Stimulated activated CD4-positive, alpha-beta T cell treated with anti-CD3 and anti-CD28 coated beads, TNF-alpha, amount 100 ng/mL, for 24 hours (primary cell): ENCODE measurements at regions not wholly inside any gene's neighbourhood (a gene's known extent, or its start where the extent isn't known, plus 50 kb on each side); places are given as distances from the start of the nearest gene placed in this dataset.

Experiments
- DNase-seq, 3 experiments: peaks; one replicate each; pipeline ENCODE4 v3.0.0-alpha.2; 2020; ENCODE audit warnings: low read depth in 3 of 3

DNA sequence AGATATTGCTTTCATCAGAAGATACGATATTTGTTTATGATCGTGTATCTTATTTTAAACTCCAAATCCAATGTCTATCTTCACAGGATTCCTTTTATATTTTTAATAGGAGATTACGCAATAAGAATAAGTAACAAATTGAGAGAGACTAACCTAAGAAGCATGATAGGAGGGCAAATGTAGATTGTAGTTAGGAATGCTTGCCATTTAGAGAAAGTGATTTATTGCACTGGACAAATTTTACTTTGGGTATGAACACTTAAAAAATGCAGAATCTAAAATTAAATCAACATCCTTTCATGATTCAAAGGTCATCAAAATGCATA, 563.4 kb upstream of the POU3F3 start:
- DNase-seq, result no peak

GRCh38 chr2:104312684-104313083, 541.2 kb upstream of the POU3F3 start:
- no peak for DNase-seq

- no peak for DNase-seq
These were observed 535.8 kb upstream of the POU3F3 start for GRCh38 chr2:104318001-104318665.

DNA sequence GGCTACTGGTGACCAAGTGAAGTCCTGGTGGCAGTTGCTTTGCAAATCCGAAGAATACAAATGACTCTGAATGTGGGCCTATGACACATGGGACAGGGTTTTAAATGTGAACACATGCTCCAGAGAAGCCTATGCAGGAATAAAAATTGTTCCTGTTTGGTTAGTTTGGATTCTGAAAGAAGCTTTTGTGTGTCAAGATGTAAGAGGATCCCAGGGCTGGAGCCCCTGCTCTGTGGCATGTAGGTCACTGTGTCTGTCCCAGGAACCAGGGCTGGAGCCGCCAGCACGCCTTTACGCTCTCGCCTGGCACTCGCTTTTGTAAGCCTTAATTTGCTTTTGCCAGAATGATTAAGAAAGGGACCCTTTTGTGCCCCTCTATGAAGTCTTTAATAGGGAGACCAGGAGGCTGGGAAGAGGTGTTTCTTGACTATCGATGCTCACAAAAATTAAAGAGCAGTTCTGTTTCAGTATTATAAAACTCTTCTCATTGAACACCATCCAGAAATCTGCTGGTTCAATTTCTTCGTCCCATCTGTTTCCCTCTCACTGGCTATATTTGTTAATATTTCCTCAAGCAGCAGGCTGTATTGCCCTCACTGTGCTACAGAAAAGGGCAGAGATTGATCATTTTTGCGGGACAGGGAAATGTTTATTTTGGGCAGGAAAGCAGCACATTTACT, 532.7 kb upstream of the POU3F3 start:
- no peak for DNase-seq

- DNase-seq, result no peak
These were observed 532.0 kb upstream of the POU3F3 start for GRCh38 chr2:104321796-104322349.

DNA sequence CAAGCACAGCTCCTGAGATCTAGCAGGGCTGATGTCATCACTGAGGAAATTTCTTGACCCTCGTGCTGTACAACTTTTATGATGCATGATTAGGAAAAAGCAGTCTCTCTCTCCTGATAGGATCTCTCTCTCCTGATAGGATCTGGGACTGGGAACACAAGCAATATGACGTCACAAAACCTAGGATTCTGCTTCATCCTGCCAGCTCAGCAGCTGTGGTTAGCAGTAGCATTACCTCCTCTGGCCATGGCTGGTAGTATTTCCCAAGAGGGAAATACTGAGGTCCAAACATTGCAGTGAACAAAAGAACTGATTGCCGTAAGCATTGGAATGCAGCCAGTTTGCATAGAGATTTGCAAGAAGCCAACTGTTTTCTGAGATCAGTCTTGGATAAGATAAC, 521.2 kb upstream of the POU3F3 start:
- no peak for DNase-seq

GRCh38 chr2:104337869-104338268, 516.0 kb upstream of the POU3F3 start:
- no peak for DNase-seq

- DNase-seq, result no peak
These were observed 513.8 kb upstream of the POU3F3 start for GRCh38 chr2:104340162-104340561.

DNA sequence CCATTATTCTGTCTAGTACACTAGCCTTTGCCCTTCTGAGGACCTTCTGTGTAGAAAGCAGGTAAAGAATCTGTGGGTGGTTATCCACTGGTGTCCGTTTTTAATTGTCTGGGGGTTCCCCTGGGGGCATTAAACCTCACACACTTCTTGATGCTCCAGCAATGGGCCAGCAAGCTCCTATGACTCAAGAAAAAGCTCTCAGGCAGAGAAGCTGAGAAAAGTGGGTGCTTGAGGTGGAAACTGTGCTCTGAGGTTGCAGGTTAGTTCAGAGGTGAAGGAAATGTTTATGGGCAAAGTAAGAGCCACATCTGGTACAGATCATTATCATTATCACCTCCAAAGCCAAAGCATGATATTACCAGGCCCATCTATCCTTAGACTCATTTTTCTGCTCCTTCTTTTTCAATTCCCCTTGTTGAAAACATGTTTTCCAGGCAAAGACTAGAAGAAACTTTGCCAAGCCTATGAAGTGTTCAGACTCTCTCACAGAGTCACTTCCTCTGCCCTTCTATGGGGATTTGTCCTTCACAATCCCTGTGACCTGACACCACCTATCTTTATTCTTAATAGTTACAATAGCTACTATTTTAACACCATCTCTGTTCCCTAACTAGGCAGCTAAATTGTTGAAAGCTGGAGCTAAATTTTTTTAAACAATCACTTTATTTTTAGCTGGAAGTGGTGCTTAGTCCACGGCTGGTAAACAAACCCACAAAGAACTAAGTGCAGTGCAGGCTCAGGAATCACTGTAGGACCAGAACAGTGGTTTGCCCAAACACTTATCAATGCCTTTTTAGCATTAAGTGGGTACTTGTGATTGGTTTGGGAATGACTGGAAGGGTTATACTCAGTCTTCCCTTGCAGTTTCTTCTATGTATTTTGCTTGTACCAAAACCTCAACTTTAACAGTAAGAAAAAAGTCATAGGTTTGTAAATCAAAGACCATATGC, 512.8 kb upstream of the POU3F3 start:
- DNase-seq, result no peak

GRCh38 chr2:104344306-104344705, 509.6 kb upstream of the POU3F3 start:
- DNase-seq, result no peak

- no peak for DNase-seq
These were observed 508.9 kb upstream of the POU3F3 start for GRCh38 chr2:104344985-104345384.

GRCh38 chr2:104358122-104358521, 495.8 kb upstream of the POU3F3 start:
- DNase-seq, result no peak

DNA sequence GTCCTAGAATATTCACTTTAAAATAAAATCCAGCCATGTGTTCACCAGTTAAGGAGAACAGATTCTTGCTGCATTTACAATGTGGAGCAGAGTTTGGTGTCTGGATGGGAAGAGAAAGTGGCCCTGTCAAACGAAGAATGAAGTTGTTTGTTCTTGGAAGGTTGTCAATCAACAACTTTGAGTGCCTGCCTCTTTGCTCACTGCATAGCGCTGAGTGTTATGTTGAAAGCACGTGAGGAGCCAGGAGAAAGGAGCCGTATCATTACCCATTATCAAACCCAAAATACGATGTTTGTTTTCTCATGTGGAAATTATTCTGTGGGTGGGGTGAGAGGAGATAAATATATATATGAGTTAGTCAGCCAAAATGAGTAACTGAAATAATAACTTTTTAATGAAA, 492.5 kb upstream of the POU3F3 start:
- DNase-seq, result no peak

DNA sequence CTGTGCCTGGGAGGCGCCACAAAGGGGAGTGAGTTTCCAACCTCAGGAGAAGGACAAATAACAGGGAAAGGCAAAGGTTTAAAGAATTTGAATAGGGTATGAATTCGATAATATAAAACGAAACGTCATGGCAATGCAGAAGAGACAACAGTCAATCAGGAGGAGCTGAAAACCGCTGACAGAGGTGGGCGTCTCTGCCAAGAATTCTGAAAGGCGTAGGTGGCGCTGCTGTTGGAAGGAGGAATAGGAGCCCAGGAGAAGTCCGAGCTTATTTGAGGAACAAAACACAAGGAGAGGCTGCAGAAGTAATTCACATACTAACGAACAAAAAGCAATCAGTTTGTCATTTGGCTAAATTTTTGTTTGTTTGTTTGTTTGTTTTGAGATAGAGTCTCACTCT, 485.8 kb upstream of the POU3F3 start:
- DNase-seq, result no peak

DNA sequence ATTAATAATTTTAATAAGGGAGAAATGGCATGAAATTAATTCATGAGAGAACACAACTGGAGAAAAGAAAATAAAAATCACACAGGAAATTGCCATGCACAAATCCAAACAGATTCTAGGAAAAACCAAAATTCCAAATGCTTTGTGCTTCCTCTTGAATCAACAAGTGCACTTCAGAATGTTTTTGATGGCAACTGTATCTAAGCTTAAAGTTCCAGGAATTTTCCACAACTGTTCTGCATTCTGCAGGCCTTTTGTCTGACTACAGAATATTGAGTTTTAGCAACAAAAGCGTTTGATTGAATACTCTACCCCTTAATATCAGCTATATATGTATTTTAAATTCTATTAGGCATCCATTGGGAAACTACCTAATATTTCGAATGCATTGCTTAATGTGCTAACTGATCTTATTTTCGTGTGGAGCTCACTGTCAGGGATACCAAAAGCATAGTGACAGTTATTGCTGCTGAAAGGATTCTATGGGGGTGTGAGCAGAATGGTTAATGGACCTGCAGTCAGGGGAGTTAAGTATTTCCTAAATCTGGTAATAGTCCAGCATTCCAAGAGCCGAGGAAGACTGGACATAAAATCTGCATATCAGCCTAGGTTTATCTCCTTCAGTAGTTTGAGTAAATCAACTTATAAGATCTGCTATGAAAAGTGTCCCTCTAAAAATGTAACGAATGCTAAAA, 482.7 kb upstream of the POU3F3 start:
- no peak for DNase-seq

DNA sequence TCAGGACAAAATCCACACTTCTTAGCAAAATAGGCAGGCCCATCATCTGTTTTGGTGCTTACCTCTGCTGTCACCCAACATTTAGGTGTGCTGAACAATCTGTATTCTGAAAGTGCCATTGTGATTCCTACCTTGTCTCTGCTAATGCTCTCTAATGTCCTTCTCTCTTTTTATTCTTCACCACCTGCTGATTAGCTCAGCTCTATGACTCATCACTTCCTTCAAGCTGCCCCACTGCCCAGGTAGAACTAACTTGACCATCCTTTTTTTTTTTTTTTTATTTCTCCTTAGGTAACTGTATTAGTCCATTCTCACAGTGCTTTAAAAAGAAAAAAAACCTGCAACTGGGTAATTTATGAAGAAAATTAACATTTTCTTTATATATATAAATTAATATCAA, 478.7 kb upstream of the POU3F3 start:
- no peak for DNase-seq

GRCh38 chr2:104378853-104379374, 475.0 kb upstream of the POU3F3 start:
- DNase-seq, result no peak

GRCh38 chr2:104384961-104385360, 469.0 kb upstream of the POU3F3 start:
- no peak for DNase-seq

GRCh38 chr2:104385743-104386142, 468.2 kb upstream of the POU3F3 start:
- DNase-seq, result no peak

DNA sequence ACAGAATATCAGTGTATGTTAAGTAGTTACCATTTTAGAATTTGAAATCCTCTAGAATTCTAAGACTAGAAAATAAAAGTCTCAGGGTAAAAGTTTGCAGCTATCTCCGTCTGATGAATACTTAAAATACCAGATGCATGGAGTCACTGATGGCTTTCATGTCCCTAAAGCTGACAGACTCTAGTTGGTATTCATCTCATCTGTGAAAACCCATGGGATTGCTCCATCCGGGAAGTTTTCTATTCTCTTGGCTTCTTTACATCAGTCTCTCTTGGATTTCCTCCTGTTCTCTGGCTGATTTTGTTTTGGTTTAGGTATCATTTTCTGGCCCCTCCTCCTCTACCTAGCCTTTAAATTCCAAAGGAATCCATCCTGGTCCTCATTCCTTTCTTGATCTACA, 465.6 kb upstream of the POU3F3 start:
- DNase-seq, result no peak

DNA sequence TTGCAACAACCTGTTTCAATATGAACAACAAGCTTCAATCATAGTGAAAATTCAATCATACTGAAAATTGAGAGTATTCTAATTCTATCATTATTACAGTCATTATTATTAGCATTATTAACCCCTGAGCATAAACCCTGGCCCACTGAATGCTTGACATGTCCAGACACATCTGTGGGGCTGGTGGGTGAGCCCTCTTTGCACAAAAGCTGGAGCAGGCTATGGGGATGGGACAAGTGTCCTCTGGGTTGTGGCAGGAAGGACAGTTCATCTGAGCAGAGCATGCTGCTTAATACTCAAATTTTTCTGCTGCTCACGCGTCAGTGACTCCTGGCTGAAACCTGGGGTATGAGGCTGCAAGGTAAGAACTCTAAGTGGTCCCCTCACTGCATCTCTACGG, 451.1 kb upstream of the POU3F3 start:
- DNase-seq, result no peak

GRCh38 chr2:104404526-104404925, 449.4 kb upstream of the POU3F3 start:
- DNase-seq, result no peak
